WTC11 (cell line): ENCODE measurements at regions not wholly inside any gene's neighbourhood (a gene's known extent, or its start where the extent isn't known, plus 50 kb on each side); places are given as distances from the start of the nearest gene placed in this dataset.

Experiments used
- ATAC-seq: fragments of 200-7000 bp; cut with Tn5 transposase; 2 replicates; pipeline ENCODE4 v1.10.0; 2021; ENCODE audit warnings: mild to moderate bottlenecking, moderate library complexity
- CTCF ChIA-PET: fragments of 300-600 bp; sonication (Branson Sonifier 250); formaldehyde crosslinking; loops from one replicate; lab custom pipeline; 2021; ENCODE audit warnings: antibody characterized with exemption; lab: Charles Lee
- POLR2A ChIA-PET: fragments of 350-600 bp; sonication (Branson Sonifier 250); formaldehyde crosslinking; loops from one replicate; lab custom pipeline; 2021; ENCODE audit warnings: antibody characterized with exemption; lab: Charles Lee
- DNase-seq: peaks from one replicate; pipeline ENCODE4 v3.0.0; 2021; ENCODE audit warnings: low spot score
- H3K27ac Mint-ChIP-seq: 2 replicates; pipeline ENCODE4 v1.8.0; 2021; ENCODE audit warnings: mixed read lengths
- H3K27me3 Mint-ChIP-seq: 2 replicates; pipeline ENCODE4 v1.8.0; 2021; ENCODE audit warnings: low read depth, mild to moderate bottlenecking, moderate library complexity, mixed read lengths
- H3K36me3 Mint-ChIP-seq: 2 replicates; pipeline ENCODE4 v1.8.0; 2021; ENCODE audit warnings: mixed read lengths
- H3K4me1 Mint-ChIP-seq: 2 replicates; pipeline ENCODE4 v1.8.0; 2022; ENCODE audit warnings: mixed read lengths
- H3K4me3 Mint-ChIP-seq: 2 replicates; pipeline ENCODE4 v1.8.0; 2021; ENCODE audit warnings: mild to moderate bottlenecking, moderate library complexity, mixed read lengths
- H3K9me3 Mint-ChIP-seq: 2 replicates; pipeline ENCODE4 v1.8.0; 2021; ENCODE audit warnings: mixed read lengths
- CREB1 ChIP-seq: sonication (generic); formaldehyde crosslinking; IDR thresholded peaks from 2 replicates; pipeline ENCODE4 v1.8.0; 2023; ENCODE audit warnings: mild to moderate bottlenecking, missing genetic modification reagents
- HMGA2 ChIP-seq: fragments of 250-450 bp; sonication (Bioruptor Pico); IDR thresholded peaks from 2 replicates; pipeline ENCODE4 v1.4.0; 2021; ENCODE audit warnings: mild to moderate bottlenecking, moderate library complexity
- MYBL2 ChIP-seq: sonication (generic); formaldehyde crosslinking; IDR thresholded peaks from 2 replicates; pipeline ENCODE4 v1.8.1; 2023; ENCODE audit warnings: mild to moderate bottlenecking, moderate library complexity, missing genetic modification reagents
- NR1H2 ChIP-seq: sonication (generic); formaldehyde crosslinking; IDR thresholded peaks from 2 replicates; pipeline ENCODE4 v1.9.0; 2021; ENCODE audit warnings: mild to moderate bottlenecking, moderate library complexity, missing genetic modification reagents
- NR2C2 ChIP-seq: sonication (generic); formaldehyde crosslinking; IDR thresholded peaks from 2 replicates; pipeline ENCODE4 v1.8.0; 2022; ENCODE audit warnings: mild to moderate bottlenecking, missing genetic modification reagents
- SMAD4 ChIP-seq: sonication (generic); formaldehyde crosslinking; IDR thresholded peaks from 2 replicates; pipeline ENCODE4 v1.8.0; 2022; ENCODE audit warnings: mild to moderate bottlenecking, missing genetic modification reagents
- SP1 ChIP-seq: sonication (generic); formaldehyde crosslinking; conservative IDR thresholded peaks from 2 replicates; pipeline ENCODE4 v1.8.1; 2022; ENCODE audit warnings: missing genetic modification reagents
- TCF7 ChIP-seq: sonication (generic); formaldehyde crosslinking; IDR thresholded peaks from 2 replicates; pipeline ENCODE4 v1.8.0; 2022; ENCODE audit warnings: mild to moderate bottlenecking, low read depth, missing genetic modification reagents, moderate library complexity
- TP53 ChIP-seq: sonication (generic); formaldehyde crosslinking; IDR thresholded peaks from 2 replicates; pipeline ENCODE4 v1.8.1; 2023; ENCODE audit warnings: mild to moderate bottlenecking, missing genetic modification reagents
- ZBTB21 ChIP-seq: sonication (generic); formaldehyde crosslinking; IDR thresholded peaks from 2 replicates; pipeline ENCODE4 v1.8.1; 2023; ENCODE audit warnings: mild to moderate bottlenecking, missing genetic modification reagents, borderline replicate concordance
- ZNF138 ChIP-seq: sonication (generic); formaldehyde crosslinking; conservative IDR thresholded peaks from 2 replicates; pipeline ENCODE4 v1.8.1; 2022; ENCODE audit warnings: mild to moderate bottlenecking, moderate library complexity, missing genetic modification reagents
- TF ChIP-seq, protein P1 (sequence below): sonication (generic); formaldehyde crosslinking; IDR thresholded peaks from 2 replicates; pipeline ENCODE4 v1.8.1; 2022; ENCODE audit warnings: missing genetic modification reagents, borderline replicate concordance
- TF ChIP-seq, protein P2 (sequence below): sonication (generic); formaldehyde crosslinking; conservative IDR thresholded peaks from 2 replicates; pipeline ENCODE4 v1.8.1; 2023; ENCODE audit warnings: mild to moderate bottlenecking, low read depth, missing genetic modification reagents, moderate library complexity
- TF ChIP-seq, protein P3 (sequence below): sonication (generic); formaldehyde crosslinking; IDR thresholded peaks from 2 replicates; pipeline ENCODE4 v1.8.1; 2022; ENCODE audit warnings: low read depth, missing genetic modification reagents, borderline replicate concordance
- TF ChIP-seq, protein P4 (sequence below): sonication (generic); formaldehyde crosslinking; IDR thresholded peaks from 2 replicates; pipeline ENCODE4 v1.8.1; 2022; ENCODE audit warnings: low read depth, mild to moderate bottlenecking, moderate library complexity, missing genetic modification reagents, borderline replicate concordance
- TF ChIP-seq, protein P5 (sequence below): sonication (generic); formaldehyde crosslinking; IDR thresholded peaks from 2 replicates; pipeline ENCODE4 v1.8.1; 2023; ENCODE audit warnings: mild to moderate bottlenecking, missing genetic modification reagents, moderate library complexity
- TF ChIP-seq, protein P6 (sequence below): sonication (generic); formaldehyde crosslinking; IDR thresholded peaks from 2 replicates; pipeline ENCODE4 v1.8.1; 2023; ENCODE audit warnings: mild to moderate bottlenecking, missing genetic modification reagents, borderline replicate concordance

DNA sequence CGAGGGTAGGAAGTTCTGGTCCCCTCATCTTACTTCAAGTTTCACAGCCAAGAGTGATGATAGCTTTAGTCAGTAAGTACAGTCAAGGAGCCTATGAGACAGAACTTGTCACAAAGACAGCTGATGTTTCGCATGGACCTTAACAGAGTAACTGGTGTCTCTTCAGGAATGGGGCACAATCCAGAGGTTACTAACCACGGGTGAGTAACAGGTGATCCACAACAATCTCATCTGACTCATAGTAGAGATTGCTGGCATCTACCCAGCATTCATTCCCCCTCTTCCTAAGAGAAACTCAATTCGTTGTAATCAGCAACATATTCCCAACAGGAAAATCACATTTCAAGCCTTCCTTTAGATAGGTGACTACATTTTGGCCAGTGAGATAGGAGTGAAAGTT is 126.7 kb downstream of the SNX18 start:
- peaks cover 15% of the 10 kb centered on the region for H3K4me1 Mint-ChIP-seq
- DNase-seq: no peak
- ChIA-PET POLR2A (no interaction called here), CTCF (interaction anchor here (0.6 kb wide), 1 partner anchor 156 kb away, joined by 3 read pairs; no protein-coding TSS in a partner anchor)
- TF ChIP-seq HMGA2 (CRISPR knock-in tag): no peak
- TF ChIP-seq, protein P1, sequence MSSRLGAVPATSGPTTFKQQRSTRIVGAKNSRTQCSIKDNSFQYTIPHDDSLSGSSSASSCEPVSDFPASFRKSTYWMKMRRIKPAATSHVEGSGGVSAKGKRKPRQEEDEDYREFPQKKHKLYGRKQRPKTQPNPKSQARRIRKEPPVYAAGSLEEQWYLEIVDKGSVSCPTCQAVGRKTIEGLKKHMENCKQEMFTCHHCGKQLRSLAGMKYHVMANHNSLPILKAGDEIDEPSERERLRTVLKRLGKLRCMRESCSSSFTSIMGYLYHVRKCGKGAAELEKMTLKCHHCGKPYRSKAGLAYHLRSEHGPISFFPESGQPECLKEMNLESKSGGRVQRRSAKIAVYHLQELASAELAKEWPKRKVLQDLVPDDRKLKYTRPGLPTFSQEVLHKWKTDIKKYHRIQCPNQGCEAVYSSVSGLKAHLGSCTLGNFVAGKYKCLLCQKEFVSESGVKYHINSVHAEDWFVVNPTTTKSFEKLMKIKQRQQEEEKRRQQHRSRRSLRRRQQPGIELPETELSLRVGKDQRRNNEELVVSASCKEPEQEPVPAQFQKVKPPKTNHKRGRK: no peak
- TF ChIP-seq TP53 (CRISPR knock-in tag): no peak
- H3K27me3 Mint-ChIP-seq: no peaks in the 10 kb centered on the region; the same call in 1 of the 2 replicates
- H3K4me3 Mint-ChIP-seq: no peak overlapping the region
- H3K27ac Mint-ChIP-seq: no peak overlapping the region
- no peak for ATAC-seq
- H3K36me3 Mint-ChIP-seq: no peaks in the 10 kb centered on the region; the same call in 1 of the 2 replicates
- H3K9me3 Mint-ChIP-seq: peaks cover 10% of the 10 kb centered on the region

DNA sequence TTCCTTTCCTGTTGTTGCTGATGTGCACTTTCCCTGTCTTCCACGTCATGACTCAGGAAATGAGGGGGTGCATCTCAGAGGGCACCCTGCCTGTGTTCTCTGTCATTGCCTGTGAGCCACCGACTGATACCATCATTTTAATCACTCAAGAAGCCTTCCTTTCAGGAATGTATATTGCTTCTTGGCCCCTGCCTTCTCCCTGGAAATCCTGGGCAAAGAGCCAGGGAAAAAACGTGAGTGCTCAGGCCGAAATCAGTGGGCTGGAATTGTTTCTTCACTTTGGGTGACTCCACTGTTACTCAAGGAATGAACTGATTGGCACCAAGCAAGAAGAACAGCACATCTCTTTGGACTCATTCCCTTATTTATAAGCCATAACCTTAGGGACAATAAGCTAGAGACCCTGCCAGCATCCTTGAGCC is 126.1 kb downstream of the SNX18 start:
- no peak overlapping the region for H3K4me3 Mint-ChIP-seq
- POLR2A ChIA-PET: no interaction called here
- peaks cover 10% of the 10 kb centered on the region for H3K9me3 Mint-ChIP-seq
- ATAC-seq (no peak), DNase-seq (no peak)
- peaks cover 15% of the 10 kb centered on the region for H3K4me1 Mint-ChIP-seq
- no peaks in the 10 kb centered on the region; the same call in 1 of the 2 replicates for H3K36me3 Mint-ChIP-seq
- TF ChIP-seq, protein P2, sequence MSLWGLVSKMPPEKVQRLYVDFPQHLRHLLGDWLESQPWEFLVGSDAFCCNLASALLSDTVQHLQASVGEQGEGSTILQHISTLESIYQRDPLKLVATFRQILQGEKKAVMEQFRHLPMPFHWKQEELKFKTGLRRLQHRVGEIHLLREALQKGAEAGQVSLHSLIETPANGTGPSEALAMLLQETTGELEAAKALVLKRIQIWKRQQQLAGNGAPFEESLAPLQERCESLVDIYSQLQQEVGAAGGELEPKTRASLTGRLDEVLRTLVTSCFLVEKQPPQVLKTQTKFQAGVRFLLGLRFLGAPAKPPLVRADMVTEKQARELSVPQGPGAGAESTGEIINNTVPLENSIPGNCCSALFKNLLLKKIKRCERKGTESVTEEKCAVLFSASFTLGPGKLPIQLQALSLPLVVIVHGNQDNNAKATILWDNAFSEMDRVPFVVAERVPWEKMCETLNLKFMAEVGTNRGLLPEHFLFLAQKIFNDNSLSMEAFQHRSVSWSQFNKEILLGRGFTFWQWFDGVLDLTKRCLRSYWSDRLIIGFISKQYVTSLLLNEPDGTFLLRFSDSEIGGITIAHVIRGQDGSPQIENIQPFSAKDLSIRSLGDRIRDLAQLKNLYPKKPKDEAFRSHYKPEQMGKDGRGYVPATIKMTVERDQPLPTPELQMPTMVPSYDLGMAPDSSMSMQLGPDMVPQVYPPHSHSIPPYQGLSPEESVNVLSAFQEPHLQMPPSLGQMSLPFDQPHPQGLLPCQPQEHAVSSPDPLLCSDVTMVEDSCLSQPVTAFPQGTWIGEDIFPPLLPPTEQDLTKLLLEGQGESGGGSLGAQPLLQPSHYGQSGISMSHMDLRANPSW (CRISPR knock-in tag): no peak
- TF ChIP-seq CREB1 (CRISPR knock-in tag) (no peak), ZBTB21 (CRISPR knock-in tag) (no peak), SMAD4 (CRISPR knock-in tag) (no peak), NR1H2 (CRISPR knock-in tag) (no peak)
- CTCF ChIA-PET: interaction anchor here (0.6 kb wide), 1 partner anchor 156 kb away, joined by 3 read pairs; no protein-coding TSS in a partner anchor
- no peaks in the 10 kb centered on the region; the same call in 1 of the 2 replicates for H3K27me3 Mint-ChIP-seq
- no peak overlapping the region for H3K27ac Mint-ChIP-seq

DNA sequence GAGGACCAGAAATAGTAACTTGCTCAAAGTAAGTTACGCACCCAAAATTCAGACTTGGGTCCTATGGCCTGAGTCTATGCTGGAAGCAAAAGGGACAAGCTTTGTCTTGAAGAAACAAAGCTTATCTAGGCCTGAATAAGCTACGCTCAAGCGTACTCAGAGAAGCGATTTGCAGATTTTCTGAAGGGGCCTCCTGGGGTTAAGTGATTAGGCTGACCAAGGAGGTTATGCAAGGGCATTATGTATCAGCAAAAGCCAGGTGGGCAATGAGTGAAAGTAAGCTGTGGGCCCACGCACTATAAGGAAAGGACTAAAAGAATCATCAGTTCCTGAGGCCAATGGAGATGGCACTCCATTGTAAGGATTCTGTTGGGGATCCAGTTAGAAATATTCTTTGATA is 122.1 kb downstream of the SNX18 start:
- H3K27ac Mint-ChIP-seq: no peak overlapping the region
- H3K4me3 Mint-ChIP-seq: no peak overlapping the region
- TF ChIP-seq NR2C2 (no peak), MYBL2 (CRISPR knock-in tag) (no peak), SP1 (no peak), ZNF138 (CRISPR knock-in tag) (no peak), TCF7 (CRISPR knock-in tag) (no peak)
- TF ChIP-seq, protein P3, sequence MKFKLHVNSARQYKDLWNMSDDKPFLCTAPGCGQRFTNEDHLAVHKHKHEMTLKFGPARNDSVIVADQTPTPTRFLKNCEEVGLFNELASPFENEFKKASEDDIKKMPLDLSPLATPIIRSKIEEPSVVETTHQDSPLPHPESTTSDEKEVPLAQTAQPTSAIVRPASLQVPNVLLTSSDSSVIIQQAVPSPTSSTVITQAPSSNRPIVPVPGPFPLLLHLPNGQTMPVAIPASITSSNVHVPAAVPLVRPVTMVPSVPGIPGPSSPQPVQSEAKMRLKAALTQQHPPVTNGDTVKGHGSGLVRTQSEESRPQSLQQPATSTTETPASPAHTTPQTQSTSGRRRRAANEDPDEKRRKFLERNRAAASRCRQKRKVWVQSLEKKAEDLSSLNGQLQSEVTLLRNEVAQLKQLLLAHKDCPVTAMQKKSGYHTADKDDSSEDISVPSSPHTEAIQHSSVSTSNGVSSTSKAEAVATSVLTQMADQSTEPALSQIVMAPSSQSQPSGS (CRISPR knock-in tag): no peak
- TF ChIP-seq, protein P4, sequence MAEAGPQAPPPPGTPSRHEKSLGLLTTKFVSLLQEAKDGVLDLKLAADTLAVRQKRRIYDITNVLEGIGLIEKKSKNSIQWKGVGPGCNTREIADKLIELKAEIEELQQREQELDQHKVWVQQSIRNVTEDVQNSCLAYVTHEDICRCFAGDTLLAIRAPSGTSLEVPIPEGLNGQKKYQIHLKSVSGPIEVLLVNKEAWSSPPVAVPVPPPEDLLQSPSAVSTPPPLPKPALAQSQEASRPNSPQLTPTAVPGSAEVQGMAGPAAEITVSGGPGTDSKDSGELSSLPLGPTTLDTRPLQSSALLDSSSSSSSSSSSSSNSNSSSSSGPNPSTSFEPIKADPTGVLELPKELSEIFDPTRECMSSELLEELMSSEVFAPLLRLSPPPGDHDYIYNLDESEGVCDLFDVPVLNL (CRISPR knock-in tag): no peak
- TF ChIP-seq, protein P5, sequence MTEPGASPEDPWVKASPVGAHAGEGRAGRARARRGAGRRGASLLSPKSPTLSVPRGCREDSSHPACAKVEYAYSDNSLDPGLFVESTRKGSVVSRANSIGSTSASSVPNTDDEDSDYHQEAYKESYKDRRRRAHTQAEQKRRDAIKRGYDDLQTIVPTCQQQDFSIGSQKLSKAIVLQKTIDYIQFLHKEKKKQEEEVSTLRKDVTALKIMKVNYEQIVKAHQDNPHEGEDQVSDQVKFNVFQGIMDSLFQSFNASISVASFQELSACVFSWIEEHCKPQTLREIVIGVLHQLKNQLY: no peak
- TF ChIP-seq, protein P6, sequence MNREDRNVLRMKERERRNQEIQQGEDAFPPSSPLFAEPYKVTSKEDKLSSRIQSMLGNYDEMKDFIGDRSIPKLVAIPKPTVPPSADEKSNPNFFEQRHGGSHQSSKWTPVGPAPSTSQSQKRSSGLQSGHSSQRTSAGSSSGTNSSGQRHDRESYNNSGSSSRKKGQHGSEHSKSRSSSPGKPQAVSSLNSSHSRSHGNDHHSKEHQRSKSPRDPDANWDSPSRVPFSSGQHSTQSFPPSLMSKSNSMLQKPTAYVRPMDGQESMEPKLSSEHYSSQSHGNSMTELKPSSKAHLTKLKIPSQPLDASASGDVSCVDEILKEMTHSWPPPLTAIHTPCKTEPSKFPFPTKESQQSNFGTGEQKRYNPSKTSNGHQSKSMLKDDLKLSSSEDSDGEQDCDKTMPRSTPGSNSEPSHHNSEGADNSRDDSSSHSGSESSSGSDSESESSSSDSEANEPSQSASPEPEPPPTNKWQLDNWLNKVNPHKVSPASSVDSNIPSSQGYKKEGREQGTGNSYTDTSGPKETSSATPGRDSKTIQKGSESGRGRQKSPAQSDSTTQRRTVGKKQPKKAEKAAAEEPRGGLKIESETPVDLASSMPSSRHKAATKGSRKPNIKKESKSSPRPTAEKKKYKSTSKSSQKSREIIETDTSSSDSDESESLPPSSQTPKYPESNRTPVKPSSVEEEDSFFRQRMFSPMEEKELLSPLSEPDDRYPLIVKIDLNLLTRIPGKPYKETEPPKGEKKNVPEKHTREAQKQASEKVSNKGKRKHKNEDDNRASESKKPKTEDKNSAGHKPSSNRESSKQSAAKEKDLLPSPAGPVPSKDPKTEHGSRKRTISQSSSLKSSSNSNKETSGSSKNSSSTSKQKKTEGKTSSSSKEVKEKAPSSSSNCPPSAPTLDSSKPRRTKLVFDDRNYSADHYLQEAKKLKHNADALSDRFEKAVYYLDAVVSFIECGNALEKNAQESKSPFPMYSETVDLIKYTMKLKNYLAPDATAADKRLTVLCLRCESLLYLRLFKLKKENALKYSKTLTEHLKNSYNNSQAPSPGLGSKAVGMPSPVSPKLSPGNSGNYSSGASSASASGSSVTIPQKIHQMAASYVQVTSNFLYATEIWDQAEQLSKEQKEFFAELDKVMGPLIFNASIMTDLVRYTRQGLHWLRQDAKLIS (CRISPR knock-in tag): no peak
- DNase-seq (no peak), ATAC-seq (no peak)
- no peaks in the 10 kb centered on the region; the same call in 1 of the 2 replicates for H3K27me3 Mint-ChIP-seq
- CTCF ChIA-PET: no interaction called here
- H3K9me3 Mint-ChIP-seq: peaks cover 4% of the 10 kb centered on the region; the same call in 1 of the 2 replicates
- H3K4me1 Mint-ChIP-seq: peaks cover 9% of the 10 kb centered on the region
- POLR2A ChIA-PET: no interaction called here
- no peaks in the 10 kb centered on the region for H3K36me3 Mint-ChIP-seq
